ENCODE measurements at regions not wholly inside any gene's neighbourhood (a gene's known extent, or its start where the extent isn't known, plus 50 kb on each side); places are given as distances from the start of the nearest gene placed in this dataset.

GRCh38 chr3:87069971-87070370 is 79.0 kb upstream of the VGLL3 start:
- Histone ChIP-seq H3K27me3 (ENCODE audit: insufficient read depth, poor library complexity, severe bottlenecking) (no peaks in the 10 kb centered on the region), H3K4me3 (ENCODE audit: severe bottlenecking) (no peak overlapping the region), H3K27ac (ENCODE audit: poor library complexity, severe bottlenecking) (no peak overlapping the region), H3K36me3 (ENCODE audit: low read depth) (no peaks in the 10 kb centered on the region), H3K9me3 (ENCODE audit: severe bottlenecking) (no peaks in the 10 kb centered on the region), H3K4me1 (ENCODE audit: insufficient read depth, poor library complexity, severe bottlenecking) (no peaks in the 10 kb centered on the region)
- DNase-seq (ENCODE audit: low spot score) = no peak
- ATAC-seq (ENCODE audit: low read depth) = peak; percentile 44; the same call in 2 of the 3 replicates
- no peak for TF ChIP-seq CTCF (IDR thresholded peaks at IDR 0.05; ENCODE audit: poor library complexity, severe bottlenecking)

GRCh38 chr3:87069021-87069420 is 78.1 kb upstream of the VGLL3 start:
- ATAC-seq (ENCODE audit: low read depth) (no peak), DNase-seq (ENCODE audit: low spot score) (no peak)
- Histone ChIP-seq H3K27ac (ENCODE audit: poor library complexity, severe bottlenecking) (no peak overlapping the region), H3K27me3 (ENCODE audit: insufficient read depth, poor library complexity, severe bottlenecking) (no peaks in the 10 kb centered on the region), H3K4me1 (ENCODE audit: insufficient read depth, poor library complexity, severe bottlenecking) (no peaks in the 10 kb centered on the region), H3K9me3 (ENCODE audit: severe bottlenecking) (no peaks in the 10 kb centered on the region), H3K4me3 (ENCODE audit: severe bottlenecking) (no peak overlapping the region), H3K36me3 (ENCODE audit: low read depth) (no peaks in the 10 kb centered on the region)
- TF ChIP-seq CTCF (IDR thresholded peaks at IDR 0.05; ENCODE audit: poor library complexity, severe bottlenecking) = no peak

- DNase-seq (ENCODE audit: low spot score) (no peak), ATAC-seq (ENCODE audit: low read depth) (no peak)
- Histone ChIP-seq H3K9me3 (ENCODE audit: severe bottlenecking) (no peaks in the 10 kb centered on the region), H3K4me3 (ENCODE audit: severe bottlenecking) (no peak overlapping the region), H3K27me3 (ENCODE audit: insufficient read depth, poor library complexity, severe bottlenecking) (no peaks in the 10 kb centered on the region), H3K4me1 (ENCODE audit: insufficient read depth, poor library complexity, severe bottlenecking) (no peaks in the 10 kb centered on the region), H3K27ac (ENCODE audit: poor library complexity, severe bottlenecking) (no peak overlapping the region), H3K36me3 (ENCODE audit: low read depth) (no peaks in the 10 kb centered on the region)
- no peak for TF ChIP-seq CTCF (IDR thresholded peaks at IDR 0.05; ENCODE audit: poor library complexity, severe bottlenecking)
Measured at GRCh38 chr3:87062685-87063084, 71.7 kb upstream of the VGLL3 start.

GRCh38 chr3:87057474-87057873 is 66.5 kb upstream of the VGLL3 start:
- DNase-seq (ENCODE audit: low spot score) = no peak
- H3K4me3 ChIP-seq (ENCODE audit: severe bottlenecking) = no peak overlapping the region
- no peaks in the 10 kb centered on the region for H3K36me3 ChIP-seq (ENCODE audit: low read depth)
- no peak for ATAC-seq (ENCODE audit: low read depth)
- no peak overlapping the region for H3K27ac ChIP-seq (ENCODE audit: poor library complexity, severe bottlenecking)
- no peak for TF ChIP-seq CTCF (IDR thresholded peaks at IDR 0.05; ENCODE audit: poor library complexity, severe bottlenecking)
- no peaks in the 10 kb centered on the region for H3K27me3 ChIP-seq (ENCODE audit: insufficient read depth, poor library complexity, severe bottlenecking)
- H3K9me3 ChIP-seq (ENCODE audit: severe bottlenecking) = no peaks in the 10 kb centered on the region
- peaks cover 4% of the 10 kb centered on the region for H3K4me1 ChIP-seq (ENCODE audit: insufficient read depth, poor library complexity, severe bottlenecking)

GRCh38 chr3:87053553-87053952 is 62.6 kb upstream of the VGLL3 start:
- TF ChIP-seq CTCF (IDR thresholded peaks at IDR 0.05; ENCODE audit: poor library complexity, severe bottlenecking) = no peak
- Histone ChIP-seq H3K9me3 (ENCODE audit: severe bottlenecking) (no peaks in the 10 kb centered on the region), H3K4me1 (ENCODE audit: insufficient read depth, poor library complexity, severe bottlenecking) (peaks cover 4% of the 10 kb centered on the region), H3K4me3 (ENCODE audit: severe bottlenecking) (no peak overlapping the region), H3K36me3 (ENCODE audit: low read depth) (no peaks in the 10 kb centered on the region), H3K27me3 (ENCODE audit: insufficient read depth, poor library complexity, severe bottlenecking) (no peaks in the 10 kb centered on the region), H3K27ac (ENCODE audit: poor library complexity, severe bottlenecking) (no peak overlapping the region)
- ATAC-seq (ENCODE audit: low read depth) (no peak), DNase-seq (ENCODE audit: low spot score) (no peak)

Data from RWPE2 (cell line).